ENCODE measurements at regions not wholly inside any gene's neighbourhood (a gene's known extent, or its start where the extent isn't known, plus 50 kb on each side); places are given as distances from the start of the nearest gene placed in this dataset.
"Not testable (repeated sequence)": the region's sequence is repeated elsewhere in the genome, so short reads cannot be mapped to it uniquely, and the experiment has no call there.

DNA sequence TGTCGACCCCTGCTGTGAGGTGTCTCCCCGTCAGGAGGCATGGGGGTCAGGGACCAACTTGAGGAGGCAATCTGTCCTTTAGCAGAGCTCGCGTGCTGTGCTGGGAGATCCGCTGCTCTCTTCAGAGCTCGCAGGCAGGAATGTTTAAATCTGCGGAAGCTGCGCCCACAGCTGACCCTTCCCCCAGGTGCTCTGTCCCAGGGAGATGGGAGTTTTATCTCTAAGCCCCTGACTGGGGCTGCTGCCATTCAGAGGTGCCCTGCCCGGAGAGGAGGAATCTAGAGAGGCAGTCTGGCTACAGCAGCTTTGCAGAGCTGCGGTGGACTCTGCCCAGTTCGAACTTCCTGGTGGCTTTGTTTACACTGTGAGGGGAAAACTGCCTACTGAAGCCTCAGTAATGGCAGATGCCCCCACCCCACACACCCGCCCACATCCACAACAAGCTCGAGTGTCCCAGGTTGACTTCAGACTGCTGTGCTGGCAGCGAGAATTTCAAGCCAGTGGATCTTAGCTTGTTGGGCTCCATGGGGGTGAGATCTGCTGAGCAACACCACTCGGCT is 133.1 kb downstream of the CENPC start:
- DNase-seq (ENCODE audit: low read depth in 2 of 2), result not testable (repeated sequence)

DNA sequence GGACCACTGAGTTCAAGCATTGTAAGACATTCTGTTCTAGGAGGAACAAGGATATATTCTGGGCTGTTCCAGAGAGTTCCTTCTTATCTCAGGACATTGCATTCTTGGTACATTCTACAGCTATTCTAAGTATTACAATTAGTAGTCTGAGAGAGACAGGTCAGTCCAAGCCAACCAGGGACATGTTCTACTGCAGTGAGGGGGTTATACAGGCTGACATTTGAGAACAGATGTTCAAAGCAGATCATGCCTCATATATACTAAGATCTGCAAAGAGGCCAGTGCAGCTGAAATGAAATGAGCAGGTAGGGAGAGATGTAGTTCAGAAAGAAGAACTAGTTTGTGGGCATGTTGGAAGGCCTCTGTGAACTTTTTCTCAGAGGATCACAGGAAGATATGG is 142.0 kb downstream of the CENPC start:
- DNase-seq (ENCODE audit: low read depth in 2 of 2), result no peak

DNA sequence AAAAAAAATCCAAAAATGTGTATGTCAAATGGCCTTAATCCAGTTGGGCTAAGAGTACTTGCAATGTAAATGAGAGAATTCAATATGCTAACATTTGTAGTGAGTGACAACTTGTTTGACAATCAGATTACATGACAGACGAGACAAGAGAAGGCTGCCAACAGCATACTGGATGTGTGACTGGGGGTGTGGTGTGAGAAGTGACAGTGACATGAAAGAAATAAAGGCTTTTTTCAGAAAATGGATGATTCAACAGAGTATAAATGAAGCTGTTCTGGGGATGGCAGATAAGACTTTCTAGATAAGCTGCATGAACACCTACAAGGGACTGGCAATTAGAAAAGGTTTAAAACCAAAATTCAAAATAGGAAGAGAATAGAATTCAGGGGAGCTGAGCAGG is 143.4 kb downstream of the CENPC start:
- DNase-seq (ENCODE audit: low read depth in 2 of 2), result no peak

DNA sequence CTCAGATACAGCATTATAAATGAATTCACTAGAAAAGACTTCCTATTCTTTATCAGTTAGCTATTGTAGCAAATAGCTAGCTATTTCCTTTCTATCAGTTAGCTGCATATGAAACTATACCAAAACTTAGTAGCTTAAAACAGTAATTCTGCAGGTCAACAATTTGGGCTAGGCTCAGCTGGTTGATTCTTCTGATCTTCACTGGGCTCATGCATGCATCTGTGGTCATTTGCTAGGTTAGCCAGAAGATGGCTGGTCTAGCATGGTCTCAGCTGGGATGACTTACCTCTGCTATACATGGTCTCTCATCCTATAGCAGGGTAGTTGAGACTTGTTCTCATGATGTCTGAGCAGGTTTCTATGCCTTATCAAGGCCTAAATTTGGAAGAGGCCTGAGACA is 147.4 kb downstream of the CENPC start:
- no peak for DNase-seq (ENCODE audit: low read depth in 2 of 2)

DNA sequence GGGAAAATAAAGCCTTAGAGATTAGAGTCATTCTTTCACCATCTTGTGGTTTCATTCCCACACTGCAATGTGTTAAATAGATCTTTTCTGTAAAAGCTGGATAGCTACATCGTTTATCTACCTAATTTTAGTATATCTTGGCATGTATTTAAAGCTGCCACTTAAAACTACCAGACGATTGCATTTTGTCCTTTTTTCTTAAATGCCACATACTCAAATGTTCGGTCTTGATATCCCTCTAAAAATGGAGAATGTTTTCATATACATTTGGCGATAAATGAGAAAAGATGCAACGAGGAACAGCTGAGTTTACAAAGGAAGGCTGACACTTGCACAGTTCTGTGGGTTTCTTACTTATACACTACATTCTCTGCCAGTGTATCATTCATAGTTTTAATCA is 148.3 kb downstream of the CENPC start:
- no peak for DNase-seq (ENCODE audit: low read depth in 2 of 2)

DNA sequence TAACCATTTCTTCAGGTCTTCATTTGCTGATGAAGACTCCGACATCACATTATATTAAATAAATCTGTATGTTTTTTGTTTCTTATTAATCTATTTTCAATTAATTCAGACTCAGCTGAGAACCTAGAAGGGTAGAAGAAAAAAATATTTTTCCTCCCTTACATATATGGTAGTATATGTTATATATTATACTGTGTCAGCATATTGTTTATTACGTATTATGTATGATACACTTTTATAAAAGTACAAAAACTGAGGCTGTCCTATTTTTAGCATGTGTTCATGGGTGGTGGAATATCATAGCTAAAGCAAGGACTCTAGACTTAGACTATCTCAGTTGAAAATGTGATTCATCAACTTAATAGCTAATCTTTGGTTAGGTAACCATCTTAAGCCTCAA is 149.3 kb downstream of the CENPC start:
- no peak for DNase-seq (ENCODE audit: low read depth in 2 of 2)

DNA sequence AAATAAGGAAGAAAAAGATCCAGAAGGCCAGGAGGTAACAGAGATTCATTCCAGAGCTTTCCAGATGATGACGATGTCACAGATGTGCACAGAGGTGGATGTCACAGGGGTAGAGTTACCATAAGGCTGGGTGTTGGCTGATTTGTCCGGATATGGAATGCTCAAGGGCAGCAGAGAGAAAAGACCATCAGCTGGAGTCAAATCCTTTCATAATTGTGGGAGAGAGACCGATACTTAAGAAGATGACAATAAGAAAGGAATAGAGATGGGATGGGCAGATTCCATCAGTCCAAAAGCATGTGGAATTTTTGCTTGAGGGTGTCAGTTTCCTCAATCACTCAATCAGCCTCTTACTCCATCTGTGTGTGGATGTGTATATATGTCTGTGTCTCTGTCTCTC is 150.4 kb downstream of the CENPC start:
- DNase-seq (ENCODE audit: low read depth in 2 of 2), result no peak

DNA sequence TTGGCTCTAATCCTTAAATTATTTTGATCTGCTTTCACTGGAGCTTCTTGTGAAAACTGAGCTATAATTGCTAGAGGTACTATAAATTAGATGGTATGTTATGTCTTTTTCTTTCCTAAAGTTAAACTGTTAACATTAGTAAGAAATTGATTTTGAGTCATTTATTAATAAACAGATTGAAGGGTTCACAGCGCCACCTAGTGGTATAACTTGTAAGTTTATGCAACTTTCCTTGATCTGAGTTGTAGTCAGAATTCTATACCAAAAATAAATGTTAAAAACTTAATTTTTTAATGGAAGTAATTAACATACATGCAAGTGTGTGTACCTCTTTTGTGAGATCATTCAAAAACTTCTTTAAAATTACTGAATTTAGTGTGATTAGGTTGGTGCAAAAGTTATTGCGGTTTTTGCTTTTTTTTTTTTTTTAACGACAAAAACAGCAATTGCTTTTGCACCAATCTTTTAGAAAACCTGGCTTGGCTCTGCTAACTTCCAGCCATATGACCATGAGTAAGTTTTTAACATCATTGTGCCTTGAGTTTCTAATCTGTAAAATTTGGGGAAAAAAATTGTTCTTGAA is 151.5 kb downstream of the CENPC start:
- no peak for DNase-seq (ENCODE audit: low read depth in 2 of 2)

DNA sequence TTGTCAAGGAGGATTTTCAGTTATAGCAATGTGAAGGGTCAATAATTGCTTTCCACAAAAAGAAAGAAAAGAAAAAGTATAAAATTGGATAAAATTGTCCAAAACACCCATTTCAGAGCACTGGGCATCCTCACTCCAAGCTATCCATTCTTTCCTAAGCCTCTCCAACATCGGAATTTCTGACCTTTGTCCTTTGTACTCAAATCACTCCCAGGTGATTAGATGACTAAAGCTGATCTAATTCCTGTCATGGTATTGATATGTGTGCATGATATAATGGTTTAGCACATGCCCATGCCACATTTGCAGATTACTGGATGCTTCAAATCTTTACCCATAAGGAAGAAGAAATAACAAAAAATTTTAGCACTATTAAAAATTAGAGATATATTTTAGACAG is 152.3 kb downstream of the CENPC start:
- no peak for DNase-seq (ENCODE audit: low read depth in 2 of 2)

DNA sequence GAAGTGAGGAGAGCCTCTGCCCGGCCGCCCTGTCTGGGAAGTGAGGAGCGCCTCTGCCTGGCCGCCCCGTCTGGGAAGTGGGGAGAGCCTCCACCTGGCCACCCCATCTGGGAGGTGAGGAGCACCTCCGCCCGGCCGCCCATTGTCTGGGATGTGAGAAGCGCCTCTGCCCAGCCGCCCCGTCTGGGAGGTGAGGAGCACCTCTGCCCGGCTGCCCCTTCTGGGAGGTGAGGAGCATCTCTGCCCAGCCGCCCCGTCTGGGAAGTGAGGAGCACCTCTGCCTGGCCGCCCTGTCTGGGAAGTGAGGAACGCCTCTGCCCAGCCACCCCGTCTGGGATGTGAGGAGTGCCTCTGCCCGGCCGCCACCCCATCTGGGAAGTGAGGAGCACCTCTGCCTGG is 163.9 kb downstream of the CENPC start:
- DNase-seq (ENCODE audit: low read depth in 2 of 2), result not testable (repeated sequence)

DNA sequence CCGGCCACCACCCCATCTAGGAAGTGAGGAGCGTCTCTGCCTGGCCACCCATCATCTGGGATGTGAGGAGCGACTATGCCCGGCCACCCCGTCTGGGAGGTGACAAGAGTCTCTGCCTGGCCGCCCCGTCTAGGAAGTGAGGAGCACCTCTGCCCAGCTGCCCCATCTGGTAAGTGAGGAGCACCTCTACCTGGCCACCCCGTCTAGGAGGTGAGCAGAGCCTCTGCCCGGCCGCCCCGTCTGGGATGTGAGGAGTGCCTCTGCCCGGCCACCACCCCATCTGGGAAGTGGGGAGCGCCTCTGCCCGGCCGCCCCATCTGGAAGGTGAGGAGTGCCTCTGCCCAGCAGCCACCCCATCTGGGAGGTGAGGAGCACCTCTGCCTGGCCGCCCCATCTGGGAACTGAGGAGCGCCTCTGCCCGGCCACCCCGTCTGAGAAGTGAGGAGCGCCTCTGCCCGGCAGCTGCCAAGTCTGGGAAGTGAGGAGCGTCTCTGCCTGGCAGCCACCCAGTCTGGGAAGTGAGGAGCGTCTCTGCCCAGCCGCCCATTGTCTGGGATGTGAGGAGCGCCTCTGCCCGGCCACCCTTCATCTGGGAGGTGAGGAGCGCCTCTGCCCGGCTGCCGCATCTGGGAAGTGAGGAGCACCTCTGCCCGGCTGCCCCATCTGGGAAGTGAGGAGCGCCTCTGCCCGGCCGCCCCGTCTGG is 164.4 kb downstream of the CENPC start:
- not testable (repeated sequence) for DNase-seq (ENCODE audit: low read depth in 2 of 2)

DNA sequence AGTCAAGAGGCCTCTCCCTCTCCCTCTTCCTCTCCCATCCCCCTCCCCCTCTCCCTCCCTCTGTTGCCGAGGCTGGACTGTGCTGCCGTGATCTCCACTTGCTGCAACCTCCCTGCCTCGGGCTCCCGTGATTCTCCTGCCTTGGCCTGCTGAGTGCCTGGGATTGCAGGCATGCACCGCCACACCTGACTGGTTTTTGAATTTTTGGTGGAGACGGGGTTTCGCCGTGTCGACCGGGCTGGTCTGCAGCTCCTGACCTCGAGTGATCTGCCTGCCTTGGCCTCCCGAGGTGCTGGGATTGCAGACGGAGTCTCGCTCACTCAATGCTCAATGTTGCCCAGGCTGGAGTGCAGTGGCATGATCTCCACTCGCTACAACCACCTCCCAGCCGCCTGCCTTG is 165.1 kb downstream of the CENPC start:
- no peak for DNase-seq (ENCODE audit: low read depth in 2 of 2)

DNA sequence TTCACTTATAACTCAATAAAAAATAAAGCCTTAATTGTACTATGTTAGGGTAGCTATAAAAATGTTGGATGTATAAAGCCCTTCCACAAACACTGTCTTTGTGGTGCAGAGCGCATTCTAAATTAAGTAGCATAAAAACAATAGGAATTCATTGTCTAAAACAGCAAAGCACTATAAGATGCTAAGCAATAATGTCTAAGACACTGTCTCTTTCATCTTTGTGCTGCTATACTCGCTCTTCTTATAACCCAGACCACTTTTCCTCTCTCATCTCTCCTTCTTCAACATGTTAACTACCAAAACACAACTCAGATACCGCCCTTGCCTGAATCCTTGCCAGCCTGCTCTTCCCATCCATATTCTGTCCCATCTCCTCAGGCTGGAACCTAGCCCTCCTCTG is 170.0 kb downstream of the CENPC start:
- DNase-seq (ENCODE audit: low read depth in 2 of 2), result no peak

DNA sequence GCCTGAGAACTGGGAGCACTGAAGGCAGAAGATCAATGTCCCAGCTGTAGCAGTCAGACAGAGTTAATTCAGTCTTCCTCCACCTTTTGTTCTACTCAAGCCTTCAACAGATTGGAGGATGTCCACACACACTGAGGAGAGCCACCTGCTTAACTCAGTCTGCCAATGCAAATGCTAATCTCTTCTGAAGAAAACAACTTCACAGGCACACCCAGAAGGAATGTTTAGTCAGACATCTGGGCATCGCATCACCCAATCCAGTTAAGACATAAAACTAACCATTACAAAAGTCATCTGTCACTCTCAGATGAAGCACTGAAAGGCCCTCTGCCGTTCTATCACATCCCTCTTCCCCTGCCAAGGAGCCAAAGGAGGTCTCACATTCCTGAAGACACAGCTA is 173.7 kb downstream of the CENPC start:
- DNase-seq (ENCODE audit: low read depth in 2 of 2), result no peak

DNA sequence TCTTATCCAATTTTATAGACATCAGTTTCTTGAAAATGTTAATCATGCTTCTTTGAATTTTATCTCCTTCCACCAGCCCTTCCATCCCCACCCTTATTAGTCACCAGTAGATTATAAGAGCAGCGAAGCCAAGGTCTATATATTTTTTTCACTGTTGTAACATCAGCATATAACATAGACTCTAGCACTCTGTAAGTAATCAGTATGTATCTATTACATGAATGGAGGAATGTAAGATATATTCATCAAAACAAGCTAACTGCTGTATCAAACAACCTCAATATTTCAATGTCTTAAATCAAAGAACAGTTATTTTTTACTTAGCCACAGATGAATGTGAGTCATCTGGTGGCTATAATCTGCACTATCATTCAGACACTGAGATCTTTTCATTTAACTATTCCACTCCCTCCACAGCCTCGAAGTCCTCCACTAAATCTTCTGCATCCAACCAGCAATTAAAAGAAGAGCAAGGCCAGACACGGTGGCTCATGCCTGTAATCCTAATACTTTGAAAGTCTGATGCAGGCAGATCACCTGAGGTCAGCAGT is 178.9 kb downstream of the CENPC start:
- DNase-seq (ENCODE audit: low read depth in 2 of 2), result no peak

DNA sequence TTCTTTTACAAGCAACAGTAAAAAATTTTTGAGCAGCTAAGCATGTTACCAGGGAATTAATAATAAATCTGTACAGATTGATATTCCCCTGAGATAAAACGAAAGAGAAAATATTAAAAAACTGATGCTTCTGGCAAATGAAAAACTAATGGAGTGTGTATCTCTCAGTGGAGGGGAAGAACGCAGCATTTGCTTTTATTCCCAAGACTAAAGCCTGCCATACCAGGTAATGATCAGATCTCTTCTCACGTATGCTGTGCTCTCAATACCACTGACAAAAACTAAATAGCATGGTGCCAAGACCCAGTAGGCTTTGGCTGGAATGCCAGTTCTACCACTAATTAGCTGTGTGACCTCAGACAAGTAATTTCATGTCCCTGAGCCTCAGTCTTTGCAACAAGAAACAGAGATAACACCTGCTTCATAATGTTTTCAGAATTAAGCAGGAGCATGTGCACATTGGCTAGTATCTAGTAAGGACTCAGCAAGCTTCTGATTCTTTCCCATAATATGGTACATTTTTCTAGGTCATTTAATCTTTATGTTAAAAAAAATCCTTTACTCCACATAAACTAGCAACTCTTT is 179.6 kb downstream of the CENPC start:
- no peak for DNase-seq (ENCODE audit: low read depth in 2 of 2)

DNA sequence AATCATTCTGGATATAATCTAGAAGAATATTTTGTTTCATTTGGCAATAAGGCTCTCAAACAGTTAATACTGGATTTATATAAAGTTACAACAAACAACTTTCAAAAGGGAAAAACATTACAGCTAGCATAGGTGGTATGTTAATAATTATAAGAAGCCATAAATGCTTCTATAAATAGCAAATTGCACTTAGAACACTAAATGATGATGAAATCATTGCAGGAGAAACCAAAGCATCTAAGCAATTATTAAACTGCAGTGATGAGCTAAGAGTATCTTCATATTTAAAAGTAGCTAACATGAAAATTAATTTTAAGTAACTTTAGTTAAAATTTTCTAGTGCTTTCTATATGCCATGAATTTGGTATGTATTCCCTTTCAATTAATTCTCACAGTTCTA is 189.5 kb downstream of the CENPC start:
- no peak for DNase-seq (ENCODE audit: low read depth in 2 of 2)

DNA sequence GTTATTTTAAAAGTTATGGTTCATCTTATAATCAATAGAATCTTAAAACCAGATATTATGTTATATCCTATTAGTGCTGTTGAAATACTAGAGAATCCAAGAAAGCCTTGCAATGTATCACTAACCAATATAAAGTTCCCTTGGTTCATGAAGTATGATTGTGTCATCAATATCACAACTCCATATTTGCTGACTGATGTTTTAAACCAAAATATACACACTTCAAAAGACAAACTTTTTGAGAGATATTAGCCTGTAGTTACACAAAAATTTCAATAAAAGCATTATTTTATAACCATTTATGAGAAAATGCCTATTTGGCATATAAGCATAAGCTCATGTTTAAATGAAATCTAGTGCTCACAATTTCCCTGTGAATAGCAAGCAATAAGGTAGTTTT is 198.6 kb downstream of the CENPC start:
- no peak for DNase-seq (ENCODE audit: low read depth in 2 of 2)

DNA sequence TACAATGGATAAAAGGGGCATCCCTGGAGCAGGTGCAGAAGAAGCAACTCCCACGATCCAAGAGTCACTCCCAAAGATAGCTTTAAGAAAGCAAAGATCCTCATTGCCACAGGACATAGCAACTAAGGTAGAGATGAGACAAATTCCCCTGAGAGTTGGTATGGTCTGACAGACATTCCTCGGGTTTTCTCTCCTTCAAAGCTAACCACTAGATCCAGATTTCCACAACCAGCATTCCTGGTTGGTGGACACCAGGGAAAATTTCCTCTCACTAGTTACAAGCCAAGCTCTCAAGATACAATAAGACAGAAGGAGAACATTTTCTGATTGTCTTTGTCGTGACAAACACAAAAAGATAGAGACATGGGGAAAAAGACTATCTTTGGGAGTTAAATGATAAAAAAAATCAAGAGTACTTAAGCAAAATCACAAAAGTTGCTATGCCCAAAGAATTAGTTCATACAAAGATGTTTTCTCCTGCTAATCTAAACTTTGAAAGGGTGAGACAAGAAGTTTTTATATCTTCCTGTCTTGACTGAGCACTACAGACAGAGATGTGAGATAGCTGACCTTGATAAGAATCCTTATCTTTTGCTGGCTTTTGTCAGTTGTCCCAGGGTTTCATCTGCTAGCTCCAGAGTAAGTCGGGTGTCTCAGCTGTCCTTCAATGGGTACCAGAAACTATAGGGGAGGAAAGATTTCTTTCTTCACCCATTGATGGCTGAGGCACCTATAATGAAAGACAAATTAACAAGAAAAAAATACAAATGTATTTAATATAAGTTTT is 200.5 kb downstream of the CENPC start:
- no peak for DNase-seq (ENCODE audit: low read depth in 2 of 2)

DNA sequence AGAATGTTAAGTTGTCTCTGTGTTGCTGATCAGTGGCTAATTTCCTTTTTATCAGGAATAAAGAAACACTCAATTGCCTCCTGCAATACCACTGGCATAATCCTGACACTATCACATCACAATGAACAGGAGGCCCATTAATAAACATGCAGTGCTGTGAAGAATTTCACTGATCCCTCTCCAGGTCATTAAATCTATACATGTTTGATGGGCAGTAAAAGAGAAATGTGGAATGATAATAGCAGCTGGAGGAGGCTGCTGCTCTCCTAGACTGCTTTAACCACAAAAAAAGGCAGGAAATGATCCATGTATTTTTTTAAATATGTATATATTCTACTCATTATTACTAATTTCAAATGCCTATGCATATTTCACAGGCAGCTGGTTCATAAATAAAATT is 202.1 kb downstream of the CENPC start:
- DNase-seq (ENCODE audit: low read depth in 2 of 2), result no peak

DNA sequence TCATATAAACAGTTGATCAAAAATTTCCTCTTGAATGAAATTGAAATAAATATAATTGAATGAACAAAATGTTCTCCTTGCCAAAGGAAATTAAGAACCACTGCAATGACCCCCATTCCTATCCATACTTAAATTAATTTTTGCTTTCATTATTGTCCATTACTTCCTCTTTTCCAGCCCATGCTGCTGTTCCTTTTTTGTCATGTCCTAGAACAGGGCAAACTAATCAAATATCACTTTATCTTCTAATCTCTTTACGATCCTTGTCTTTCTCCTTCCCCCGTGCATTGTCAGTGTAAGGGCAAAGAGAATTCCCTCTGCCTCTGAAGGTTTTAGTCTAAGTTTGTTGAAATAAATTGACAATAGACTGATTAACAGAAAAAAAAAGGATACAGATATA is 203.0 kb downstream of the CENPC start:
- no peak for DNase-seq (ENCODE audit: low read depth in 2 of 2)

DNA sequence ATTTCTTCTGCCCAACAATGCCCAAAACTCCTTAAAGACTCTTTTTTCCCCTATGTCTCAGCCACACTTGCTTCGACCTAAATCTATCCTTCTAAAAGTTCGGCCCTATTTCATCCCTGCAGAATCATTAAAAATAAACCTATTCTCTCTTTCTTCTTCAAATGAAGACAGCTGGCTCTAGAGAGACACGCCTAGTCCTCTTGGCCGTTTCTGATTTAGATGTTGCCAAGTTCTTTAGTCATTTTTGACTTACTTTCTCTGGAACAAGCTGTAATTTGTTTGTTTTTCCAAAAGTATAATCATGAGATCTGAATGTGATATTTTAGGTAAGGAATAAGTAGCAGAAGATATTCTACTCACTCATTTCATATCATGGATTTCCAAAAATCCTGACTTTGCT is 211.6 kb downstream of the CENPC start:
- DNase-seq (ENCODE audit: low read depth in 2 of 2), result no peak
